ENCODE measurements at regions not wholly inside any gene's neighbourhood (a gene's known extent, or its start where the extent isn't known, plus 50 kb on each side); places are given as distances from the start of the nearest gene placed in this dataset.
A peak's percentile ranks its signal among the peaks of the same experiment; 100 is the strongest.

DNA sequence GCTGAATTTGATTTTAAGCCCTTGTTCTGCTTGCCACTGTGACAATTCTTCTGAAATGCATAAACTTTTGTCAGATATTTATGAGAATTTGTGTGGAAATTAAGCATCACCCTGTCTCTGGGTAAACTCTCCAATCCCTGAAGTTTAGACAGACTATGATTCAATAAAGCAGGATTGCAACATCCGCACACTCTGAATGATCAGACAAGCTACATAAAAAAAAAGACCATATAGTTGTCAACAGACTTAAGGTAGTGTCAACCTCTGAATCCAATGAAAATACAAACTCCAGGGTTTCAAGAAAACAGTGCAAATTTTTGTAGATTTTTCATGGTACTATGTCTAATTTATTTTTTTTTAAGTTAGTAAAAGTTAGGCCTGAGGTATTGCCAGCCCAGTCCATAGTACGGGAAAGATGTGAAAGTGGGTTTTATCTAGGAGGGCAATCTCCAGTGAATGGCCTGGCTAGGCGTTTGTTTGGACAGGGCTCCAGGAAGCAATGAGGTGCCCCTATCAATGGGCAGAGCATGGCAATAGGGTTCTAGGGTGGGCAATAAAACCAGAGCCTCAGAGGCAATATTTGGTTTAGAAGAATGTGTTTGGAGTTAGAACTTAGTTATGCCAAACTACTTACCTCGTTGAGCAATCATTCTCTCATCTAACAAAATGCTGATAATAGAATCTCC, 762.6 kb upstream of the SEMA6A start:
- no peaks in the 10 kb centered on the region for H3K27me3 ChIP-seq (replicated peaks in 1 of 7)
- no peaks in the 10 kb centered on the region for H3K9me3 ChIP-seq
- H3K27ac ChIP-seq, result no peak overlapping the region
- no peaks in the 10 kb centered on the region for H3K36me3 ChIP-seq
- intact Hi-C loops (cut with DNase I; ENCODE audit: low total_unique reads), result no loop called here
- no peak overlapping the region for H3K4me3 ChIP-seq
- DNase-seq, result peak; percentile 16
- no peaks in the 10 kb centered on the region for H3K4me1 ChIP-seq
- TF ChIP-seq, protein P1, sequence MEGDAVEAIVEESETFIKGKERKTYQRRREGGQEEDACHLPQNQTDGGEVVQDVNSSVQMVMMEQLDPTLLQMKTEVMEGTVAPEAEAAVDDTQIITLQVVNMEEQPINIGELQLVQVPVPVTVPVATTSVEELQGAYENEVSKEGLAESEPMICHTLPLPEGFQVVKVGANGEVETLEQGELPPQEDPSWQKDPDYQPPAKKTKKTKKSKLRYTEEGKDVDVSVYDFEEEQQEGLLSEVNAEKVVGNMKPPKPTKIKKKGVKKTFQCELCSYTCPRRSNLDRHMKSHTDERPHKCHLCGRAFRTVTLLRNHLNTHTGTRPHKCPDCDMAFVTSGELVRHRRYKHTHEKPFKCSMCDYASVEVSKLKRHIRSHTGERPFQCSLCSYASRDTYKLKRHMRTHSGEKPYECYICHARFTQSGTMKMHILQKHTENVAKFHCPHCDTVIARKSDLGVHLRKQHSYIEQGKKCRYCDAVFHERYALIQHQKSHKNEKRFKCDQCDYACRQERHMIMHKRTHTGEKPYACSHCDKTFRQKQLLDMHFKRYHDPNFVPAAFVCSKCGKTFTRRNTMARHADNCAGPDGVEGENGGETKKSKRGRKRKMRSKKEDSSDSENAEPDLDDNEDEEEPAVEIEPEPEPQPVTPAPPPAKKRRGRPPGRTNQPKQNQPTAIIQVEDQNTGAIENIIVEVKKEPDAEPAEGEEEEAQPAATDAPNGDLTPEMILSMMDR (IDR thresholded peaks at IDR 0.05 in 8 of 11, conservative IDR thresholded peaks at IDR 0.05 in 3 of 11), result no peak
- TF ChIP-seq POLR2A (IDR thresholded peaks at IDR 0.05) (no peak), POLR2AphosphoS5 (IDR thresholded peaks at IDR 0.05) (no peak)
- WGBS, 5 donors, result 72 to 83% (median 77%) methylated on average over 4 of the region's 4 CpGs

DNA sequence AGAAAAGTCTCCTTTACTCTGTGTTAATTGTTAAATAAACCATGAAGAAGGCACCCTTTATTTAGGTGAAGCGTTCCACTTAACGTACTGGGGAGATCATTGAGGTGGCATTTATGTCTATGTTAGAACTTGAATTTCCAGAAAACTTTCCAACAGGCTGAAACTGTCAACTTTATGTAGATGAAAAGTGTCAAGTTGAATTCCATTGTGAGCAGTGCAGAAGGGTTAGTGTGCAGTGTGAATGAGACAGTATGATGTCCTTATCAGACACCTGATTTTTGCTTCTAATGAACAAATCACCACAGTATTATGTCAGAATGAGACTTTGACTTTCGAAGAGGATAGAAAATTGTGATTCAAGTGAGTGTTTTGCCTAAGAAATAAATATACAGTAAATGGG, 761.6 kb upstream of the SEMA6A start:
- TF ChIP-seq POLR2AphosphoS5 (IDR thresholded peaks at IDR 0.05), result no peak
- TF ChIP-seq, protein P1 (IDR thresholded peaks at IDR 0.05 in 8 of 11, conservative IDR thresholded peaks at IDR 0.05 in 3 of 11), result no peak
- TF ChIP-seq POLR2A (IDR thresholded peaks at IDR 0.05), result no peak
- DNase-seq, result no peak
- Histone ChIP-seq H3K36me3 (no peaks in the 10 kb centered on the region), H3K4me3 (no peak overlapping the region), H3K27ac (no peak overlapping the region), H3K27me3 (replicated peaks in 1 of 7) (no peaks in the 10 kb centered on the region), H3K4me1 (no peaks in the 10 kb centered on the region), H3K9me3 (peaks cover 0 to 3% (median 0%) of the 10 kb centered on the region in 8 donors)
- 75 to 89% (median 84%) methylated on average over 3 of the region's 3 CpGs for WGBS, 5 donors
- intact Hi-C loops (cut with DNase I; ENCODE audit: low total_unique reads), result no loop called here

DNA sequence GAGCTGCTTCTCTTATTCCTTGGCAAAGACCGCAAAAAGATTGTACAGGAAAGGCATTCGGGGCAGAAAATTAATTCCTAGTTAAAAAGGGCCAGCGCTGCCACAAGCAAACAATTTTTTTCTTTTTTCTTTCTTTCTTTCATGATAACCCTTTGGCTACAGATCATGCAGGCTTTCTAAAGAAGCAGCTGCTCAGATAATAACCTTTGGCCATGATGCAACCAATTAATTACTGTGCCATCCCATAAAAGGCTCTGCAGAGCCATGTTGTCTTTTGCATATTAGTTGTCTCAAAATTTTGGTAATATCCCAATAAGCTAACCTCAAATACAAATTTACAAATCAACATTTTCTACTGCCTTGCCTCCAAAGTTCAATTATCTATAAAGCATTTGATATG, 758.4 kb upstream of the SEMA6A start:
- Histone ChIP-seq H3K36me3 (no peaks in the 10 kb centered on the region), H3K4me3 (no peak overlapping the region), H3K27me3 (replicated peaks in 1 of 7) (no peaks in the 10 kb centered on the region), H3K27ac (no peak overlapping the region), H3K4me1 (no peaks in the 10 kb centered on the region), H3K9me3 (peaks cover 0 to 7% (median 0%) of the 10 kb centered on the region in 8 donors)
- intact Hi-C loops (cut with DNase I; ENCODE audit: low total_unique reads), result no loop called here
- no peak for DNase-seq
- TF ChIP-seq, protein P1 (IDR thresholded peaks at IDR 0.05 in 8 of 11, conservative IDR thresholded peaks at IDR 0.05 in 3 of 11), result no peak
- TF ChIP-seq POLR2AphosphoS5 (IDR thresholded peaks at IDR 0.05), result no peak
- no peak for TF ChIP-seq POLR2A (IDR thresholded peaks at IDR 0.05)
- 74 to 89% (median 79%) methylated on average over 3 of the region's 3 CpGs for WGBS, 5 donors

DNA sequence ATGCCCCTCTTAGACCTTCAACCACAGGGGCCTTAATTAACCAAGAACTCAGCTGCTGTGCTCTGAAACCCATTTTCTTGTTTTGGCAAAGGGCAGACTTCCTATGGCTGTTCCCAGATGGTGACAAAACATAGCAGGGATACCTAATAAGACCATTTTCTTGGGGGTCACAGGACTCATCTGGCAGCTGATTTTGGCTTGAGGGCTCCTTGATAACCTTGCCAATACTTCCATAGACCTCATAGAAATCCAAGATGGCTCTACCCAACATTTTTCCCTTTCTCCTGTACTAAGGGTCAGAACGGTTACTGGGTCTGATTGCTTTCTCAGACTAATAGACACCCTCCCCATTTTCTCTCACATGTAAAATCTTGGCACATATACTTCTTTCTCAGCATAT, 757.7 kb upstream of the SEMA6A start:
- Histone ChIP-seq H3K27ac (no peak overlapping the region), H3K36me3 (no peaks in the 10 kb centered on the region), H3K4me3 (no peak overlapping the region), H3K27me3 (replicated peaks in 1 of 7) (no peaks in the 10 kb centered on the region), H3K9me3 (peaks cover 0 to 7% (median 0%) of the 10 kb centered on the region in 8 donors), H3K4me1 (no peaks in the 10 kb centered on the region)
- intact Hi-C loops (cut with DNase I; ENCODE audit: low total_unique reads), result no loop called here
- no peak for DNase-seq
- WGBS, 5 donors, result 76 to 85% (median 78%) methylated on average over 1 of the region's 1 CpG
- TF ChIP-seq, protein P1 (IDR thresholded peaks at IDR 0.05 in 8 of 11, conservative IDR thresholded peaks at IDR 0.05 in 3 of 11), result no peak
- TF ChIP-seq POLR2AphosphoS5 (IDR thresholded peaks at IDR 0.05) (no peak), POLR2A (IDR thresholded peaks at IDR 0.05) (no peak)

All from spleen (tissue), 11 donors.